ENCODE measurements at regions not wholly inside any gene's neighbourhood (a gene's known extent, or its start where the extent isn't known, plus 50 kb on each side); places are given as distances from the start of the nearest gene placed in this dataset.

DNA sequence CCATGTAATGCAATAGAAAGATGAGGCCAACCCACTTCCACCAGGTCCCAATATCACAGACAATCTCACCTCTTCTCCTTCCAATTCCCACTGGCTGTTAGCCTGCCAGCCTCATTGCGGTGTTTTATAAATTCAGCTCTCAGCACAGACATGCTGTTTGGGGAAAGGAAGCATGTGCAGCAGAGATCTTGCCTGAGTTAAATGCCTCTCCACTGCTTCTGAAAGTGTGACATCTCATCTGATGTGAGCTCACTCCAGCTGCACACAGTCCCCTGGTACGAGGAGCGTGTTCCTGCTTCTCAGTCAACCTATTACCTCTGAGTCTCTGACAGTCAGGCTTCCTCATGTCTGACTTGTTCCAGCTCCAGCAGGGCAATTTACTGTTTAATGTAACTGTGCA, 122.7 kb upstream of the GUCY1A2 start:
- H3K4me3 ChIP-seq (ENCODE audit: low read depth in 1 of 2, low read length in 2 of 2), result no peak overlapping the region
- H3K27ac ChIP-seq (ENCODE audit: low read length), result no peak overlapping the region
- TF ChIP-seq CTCF (IDR thresholded peaks at IDR 0.05; ENCODE audit: borderline replicate concordance, extremely low read depth, low read length, poor library complexity, severe bottlenecking) (no peak), EZH2 (IDR thresholded peaks at IDR 0.05; ENCODE audit: borderline replicate concordance, low read depth, low read length, severe bottlenecking) (no peak)
- H2AFZ ChIP-seq (ENCODE audit: low read depth, low read length), result no peak overlapping the region
- no peaks in the 10 kb centered on the region for H3K4me1 ChIP-seq (ENCODE audit: insufficient read depth, low read length)
- H3K36me3 ChIP-seq (ENCODE audit: insufficient read depth, low read length), result no peaks in the 10 kb centered on the region
- DNase-seq, result no peak
- H4K20me1 ChIP-seq (ENCODE audit: insufficient read depth, low read length), result no peaks in the 10 kb centered on the region
- no peak overlapping the region for H3K4me2 ChIP-seq (ENCODE audit: insufficient read depth, low read length)
- H3K79me2 ChIP-seq (ENCODE audit: insufficient read depth, low read length), result no peaks in the 10 kb centered on the region
- H3K27me3 ChIP-seq (ENCODE audit: insufficient read depth, low read length, poor library complexity), result no peaks in the 10 kb centered on the region
- H3K9ac ChIP-seq (ENCODE audit: low read depth, low read length), result no peak overlapping the region
- peaks cover 3% of the 10 kb centered on the region for H3K9me3 ChIP-seq (ENCODE audit: insufficient read depth, low read length, severe bottlenecking)
- ATAC-seq (ENCODE audit: insufficient read depth, low read depth), result no peak

- ATAC-seq (ENCODE audit: insufficient read depth, low read depth), result no peak
- H3K79me2 ChIP-seq (ENCODE audit: insufficient read depth, low read length), result no peaks in the 10 kb centered on the region
These were observed 121.1 kb upstream of the GUCY1A2 start for GRCh38 chr11:107139396-107139795.

GRCh38 chr11:107136892-107137291, 118.6 kb upstream of the GUCY1A2 start:
- peaks cover 3% of the 10 kb centered on the region for H3K9me3 ChIP-seq (ENCODE audit: insufficient read depth, low read length, severe bottlenecking)

More at GRCh38 chr11:107139396-107139795, 121.1 kb upstream of the GUCY1A2 start:
- Histone ChIP-seq H3K36me3 (ENCODE audit: insufficient read depth, low read length) (no peaks in the 10 kb centered on the region), H3K9me3 (ENCODE audit: insufficient read depth, low read length, severe bottlenecking) (peaks cover 3% of the 10 kb centered on the region), H3K4me1 (ENCODE audit: insufficient read depth, low read length) (no peaks in the 10 kb centered on the region), H3K9ac (ENCODE audit: low read depth, low read length) (no peak overlapping the region), H3K27me3 (ENCODE audit: insufficient read depth, low read length, poor library complexity) (no peaks in the 10 kb centered on the region), H3K27ac (ENCODE audit: low read length) (no peak overlapping the region), H3K4me2 (ENCODE audit: insufficient read depth, low read length) (no peak overlapping the region), H3K4me3 (ENCODE audit: low read depth in 1 of 2, low read length in 2 of 2) (no peak overlapping the region), H2AFZ (ENCODE audit: low read depth, low read length) (no peak overlapping the region), H4K20me1 (ENCODE audit: insufficient read depth, low read length) (no peaks in the 10 kb centered on the region)
- TF ChIP-seq CTCF (IDR thresholded peaks at IDR 0.05; ENCODE audit: borderline replicate concordance, extremely low read depth, low read length, poor library complexity, severe bottlenecking) (no peak), EZH2 (IDR thresholded peaks at IDR 0.05; ENCODE audit: borderline replicate concordance, low read depth, low read length, severe bottlenecking) (no peak)
- DNase-seq, result no peak

More at GRCh38 chr11:107136892-107137291, 118.6 kb upstream of the GUCY1A2 start:
- H3K79me2 ChIP-seq (ENCODE audit: insufficient read depth, low read length), result no peaks in the 10 kb centered on the region
- no peak overlapping the region for H3K27ac ChIP-seq (ENCODE audit: low read length)
- no peak overlapping the region for H3K4me3 ChIP-seq (ENCODE audit: low read depth in 1 of 2, low read length in 2 of 2)
- no peak overlapping the region for H3K4me2 ChIP-seq (ENCODE audit: insufficient read depth, low read length)
- no peaks in the 10 kb centered on the region for H4K20me1 ChIP-seq (ENCODE audit: insufficient read depth, low read length)
- no peak for ATAC-seq (ENCODE audit: insufficient read depth, low read depth)
- no peaks in the 10 kb centered on the region for H3K27me3 ChIP-seq (ENCODE audit: insufficient read depth, low read length, poor library complexity)
- no peaks in the 10 kb centered on the region for H3K36me3 ChIP-seq (ENCODE audit: insufficient read depth, low read length)
- no peak overlapping the region for H3K9ac ChIP-seq (ENCODE audit: low read depth, low read length)
- DNase-seq, result no peak
- TF ChIP-seq EZH2 (IDR thresholded peaks at IDR 0.05; ENCODE audit: borderline replicate concordance, low read depth, low read length, severe bottlenecking) (no peak), CTCF (IDR thresholded peaks at IDR 0.05; ENCODE audit: borderline replicate concordance, extremely low read depth, low read length, poor library complexity, severe bottlenecking) (no peak)
- H2AFZ ChIP-seq (ENCODE audit: low read depth, low read length), result no peak overlapping the region
- no peaks in the 10 kb centered on the region for H3K4me1 ChIP-seq (ENCODE audit: insufficient read depth, low read length)
